Right cardiac atrium (tissue), 5 donors: ENCODE measurements at regions not wholly inside any gene's neighbourhood (a gene's known extent, or its start where the extent isn't known, plus 50 kb on each side); places are given as distances from the start of the nearest gene placed in this dataset.
A peak's percentile ranks its signal among the peaks of the same experiment; 100 is the strongest.

Experiments
- ATAC-seq, 2 donors: fragments of 200-7000 bp; cut with Tn5 transposase; one replicate each; pipeline versions ENCODE4 v1.8.0 to v1.9.1; 2020; ENCODE audit warnings: moderate library complexity in 2 of 2, mild to moderate bottlenecking in 1 of 2
- DNase-seq, 3 donors: peaks; one replicate each; pipeline ENCODE4 v3.0.0-alpha.2; 2020
- H3K27ac ChIP-seq: one replicate; pipeline ENCODE4 v1.5.1; 2013; ENCODE audit warnings: mild to moderate bottlenecking, low read length, control low read depth, moderate library complexity
- H3K27me3 ChIP-seq: one replicate; pipeline ENCODE4 v1.6.1; 2013; ENCODE audit not compliant: control insufficient read depth, insufficient read depth
- H3K4me1 ChIP-seq: one replicate; pipeline ENCODE4 v1.6.1; 2013; ENCODE audit warnings: low read length; ENCODE audit not compliant: control insufficient read depth, insufficient read depth
- H3K4me3 ChIP-seq: one replicate; pipeline ENCODE4 v1.5.1; 2013; ENCODE audit warnings: low read length, control low read depth
- H3K9me3 ChIP-seq: one replicate; pipeline ENCODE4 v1.6.1; 2013; ENCODE audit warnings: low read length; ENCODE audit not compliant: control insufficient read depth
- WGBS: extraction: QIAGEN DNeasy Blood & Tissue Kit; methylation state at CpG from one replicate; pipeline ENCODE4 v1.1.7; 2013; 5-methylcytosine and 5-hydroxymethylcytosine counted together
- intact Hi-C, 4 donors: fragments of 100-400 bp; cut with DNase I; formaldehyde crosslinking; loops; one replicate each; pipeline versions ENCODE4 v1.11.0 to v1.14.0; 2022 to 2023
- donor health status: healthy with polysubstance abuse.
- donor health status: DM: no; HTN: yes; CAD: no.
- donor health status: DM: no; HTN: no; CAD: no.
- donor health status: DM: no; HTN: yes; CAD: no; lungs with severe emphysema.
- donor health status: DM: yes; HTN: yes; CAD: no.

- ATAC-seq (peak in 1 of 2 donors; percentile 30), DNase-seq (no peak)
- Histone ChIP-seq H3K4me1 (no peaks in the 10 kb centered on the region), H3K27me3 (no peaks in the 10 kb centered on the region), H3K27ac (no peak overlapping the region), H3K9me3 (no peaks in the 10 kb centered on the region), H3K4me3 (no peak overlapping the region)
- intact Hi-C loops = no loop called here
- 77% methylated on average over 3 of the region's 3 CpGs for WGBS
These were observed 328.8 kb downstream of the PRELID2 start for GRCh38 chr5:145506185-145506850.

GRCh38 chr5:145502906-145503305 lies 332.2 kb downstream of the PRELID2 start:
- ATAC-seq = no peak
- WGBS = 79% methylated on average over 1 of the region's 1 CpG

GRCh38 chr5:145500710-145501109 lies 334.4 kb downstream of the PRELID2 start:
- intact Hi-C loops = no loop called here
- Histone ChIP-seq H3K27me3 (no peaks in the 10 kb centered on the region), H3K4me1 (no peaks in the 10 kb centered on the region), H3K27ac (no peak overlapping the region), H3K9me3 (no peaks in the 10 kb centered on the region), H3K4me3 (no peak overlapping the region)
- WGBS = 94% methylated on average over 4 of the region's 4 CpGs
- DNase-seq (no peak), ATAC-seq (no peak)

More at GRCh38 chr5:145502906-145503305, 332.2 kb downstream of the PRELID2 start:
- no peaks in the 10 kb centered on the region for H3K27me3 ChIP-seq
- no peaks in the 10 kb centered on the region for H3K9me3 ChIP-seq
- no peak overlapping the region for H3K27ac ChIP-seq
- no peak overlapping the region for H3K4me3 ChIP-seq
- H3K4me1 ChIP-seq = no peaks in the 10 kb centered on the region
- intact Hi-C loops = no loop called here
- DNase-seq = no peak

- intact Hi-C loops = no loop called here
- ATAC-seq = no peak
- H3K27ac ChIP-seq = no peak overlapping the region
- no peaks in the 10 kb centered on the region for H3K4me1 ChIP-seq
- 42% methylated on average over 4 of the region's 4 CpGs for WGBS
- DNase-seq = no peak
- no peaks in the 10 kb centered on the region for H3K27me3 ChIP-seq
- no peaks in the 10 kb centered on the region for H3K9me3 ChIP-seq
- H3K4me3 ChIP-seq = no peak overlapping the region
These were observed 335.7 kb downstream of the PRELID2 start for GRCh38 chr5:145499483-145499882.

DNA sequence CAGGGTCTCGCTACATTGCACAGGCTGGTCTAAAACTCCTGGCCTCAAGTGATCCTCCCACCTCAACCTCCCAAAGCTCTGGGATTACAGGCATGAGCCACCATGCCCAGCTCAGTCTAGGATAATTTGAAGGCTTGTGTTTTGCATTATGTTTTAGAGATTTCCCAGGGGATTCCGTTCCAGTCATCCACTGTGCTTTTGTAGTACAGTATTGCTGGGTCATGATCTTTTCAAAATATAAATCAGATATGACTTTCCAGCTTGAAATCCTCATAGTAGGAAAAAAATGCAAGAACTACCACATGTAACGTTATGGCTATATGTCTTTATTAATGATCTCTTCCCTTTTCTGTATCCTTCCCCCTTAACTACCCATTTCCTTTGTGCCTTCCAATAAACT lies 338.1 kb downstream of the PRELID2 start:
- WGBS = 83% methylated on average over 3 of the region's 3 CpGs
- DNase-seq (no peak), ATAC-seq (no peak)
- no peaks in the 10 kb centered on the region for H3K9me3 ChIP-seq
- no peak overlapping the region for H3K27ac ChIP-seq
- no peaks in the 10 kb centered on the region for H3K4me1 ChIP-seq
- intact Hi-C loops = no loop called here
- H3K27me3 ChIP-seq = no peaks in the 10 kb centered on the region
- no peak overlapping the region for H3K4me3 ChIP-seq

DNA sequence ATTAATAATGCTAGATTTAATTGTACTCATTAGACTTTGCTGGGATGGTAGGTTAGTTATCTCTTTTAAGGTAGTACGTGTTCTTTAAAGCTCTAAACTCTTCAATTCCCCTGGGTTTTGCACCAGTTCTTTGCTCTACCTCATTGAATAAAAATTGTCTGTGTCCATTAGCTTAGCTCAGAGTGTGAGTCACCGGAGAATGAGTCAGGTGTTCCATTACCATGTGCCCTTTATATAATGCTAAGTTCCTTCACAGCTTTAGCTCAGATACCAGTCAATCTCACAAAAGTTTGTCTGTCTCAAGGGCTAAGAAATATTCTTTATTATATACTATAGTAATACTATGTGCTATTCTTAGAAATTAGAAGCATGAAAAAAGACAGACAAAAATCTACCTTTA lies 339.4 kb downstream of the PRELID2 start:
- DNase-seq (no peak), ATAC-seq (peak in 1 of 2 donors; percentile 58)
- Histone ChIP-seq H3K27ac (no peak overlapping the region), H3K27me3 (no peaks in the 10 kb centered on the region), H3K4me3 (no peak overlapping the region), H3K4me1 (no peaks in the 10 kb centered on the region), H3K9me3 (no peaks in the 10 kb centered on the region)
- intact Hi-C loops = no loop called here
- WGBS = 73% methylated on average over 2 of the region's 2 CpGs

- H3K4me1 ChIP-seq = no peaks in the 10 kb centered on the region
- DNase-seq (no peak), ATAC-seq (no peak)
- H3K4me3 ChIP-seq = no peak overlapping the region
- H3K27me3 ChIP-seq = no peaks in the 10 kb centered on the region
- WGBS = 56% methylated on average over 1 of the region's 1 CpG
- intact Hi-C loops = no loop called here
- no peaks in the 10 kb centered on the region for H3K9me3 ChIP-seq
- H3K27ac ChIP-seq = no peak overlapping the region
These were observed 339.9 kb downstream of the PRELID2 start for GRCh38 chr5:145495196-145495595.

GRCh38 chr5:145493435-145493834 lies 341.7 kb downstream of the PRELID2 start:
- no peak overlapping the region for H3K4me3 ChIP-seq
- intact Hi-C loops = no loop called here
- no peak for ATAC-seq
- H3K27ac ChIP-seq = no peak overlapping the region
- H3K4me1 ChIP-seq = no peaks in the 10 kb centered on the region
- no peak for DNase-seq
- H3K27me3 ChIP-seq = no peaks in the 10 kb centered on the region
- WGBS = 84% methylated on average over 3 of the region's 3 CpGs
- no peaks in the 10 kb centered on the region for H3K9me3 ChIP-seq

DNA sequence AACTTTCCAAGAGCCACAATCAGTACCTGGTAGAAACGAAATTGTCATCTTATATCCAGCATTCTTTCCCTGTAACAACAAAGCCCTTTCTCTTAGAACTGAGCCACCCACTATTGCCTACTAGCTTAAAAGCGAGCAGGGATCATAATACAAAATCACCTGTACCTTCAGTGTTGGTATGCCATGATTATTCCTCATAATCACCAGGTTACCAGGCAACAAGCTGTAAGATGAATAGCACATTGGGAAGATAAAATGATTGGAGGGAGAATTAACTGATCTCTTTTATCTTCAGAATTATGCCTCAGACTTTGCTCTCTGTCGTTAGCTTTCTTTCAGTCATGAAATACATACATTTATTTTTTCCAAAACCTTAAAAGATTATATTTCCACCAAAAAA lies 345.6 kb downstream of the PRELID2 start:
- no peaks in the 10 kb centered on the region for H3K4me1 ChIP-seq

GRCh38 chr5:145484158-145484557 lies 351.0 kb downstream of the PRELID2 start:
- H3K9me3 ChIP-seq = no peaks in the 10 kb centered on the region

More for the DNA sequence above, 345.6 kb downstream of the PRELID2 start:
- intact Hi-C loops = no loop called here
- no peak for ATAC-seq
- H3K4me3 ChIP-seq = no peak overlapping the region
- no peak overlapping the region for H3K27ac ChIP-seq
- DNase-seq = no peak
- WGBS = 77% methylated on average over 3 of the region's 3 CpGs
- no peaks in the 10 kb centered on the region for H3K9me3 ChIP-seq
- H3K27me3 ChIP-seq = no peaks in the 10 kb centered on the region

DNA sequence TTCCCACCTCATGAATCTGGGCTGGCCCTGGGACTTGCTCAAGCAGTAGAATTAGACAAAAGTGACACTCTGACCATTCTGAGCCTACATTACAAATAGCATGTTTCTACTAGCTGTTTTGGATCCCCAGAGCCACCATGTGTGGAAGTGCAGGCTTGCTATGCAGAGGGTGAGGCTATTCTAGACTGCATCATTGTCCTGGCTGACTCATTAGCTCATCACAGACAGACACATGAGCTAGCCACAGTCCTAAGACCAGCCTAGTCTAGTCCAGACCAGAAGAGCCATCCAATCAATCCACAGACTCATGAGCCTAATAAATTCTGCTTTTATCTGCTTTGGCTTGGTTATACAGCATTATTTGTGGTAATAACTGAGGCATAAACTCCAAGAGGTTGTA lies 351.9 kb downstream of the PRELID2 start:
- intact Hi-C loops = no loop called here
- no peaks in the 10 kb centered on the region for H3K27me3 ChIP-seq
- no peak overlapping the region for H3K27ac ChIP-seq
- no peaks in the 10 kb centered on the region for H3K9me3 ChIP-seq
- DNase-seq = no peak
- no peaks in the 10 kb centered on the region for H3K4me1 ChIP-seq
- no peak for ATAC-seq
- no peak overlapping the region for H3K4me3 ChIP-seq

More at GRCh38 chr5:145484158-145484557, 351.0 kb downstream of the PRELID2 start:
- H3K27me3 ChIP-seq = no peaks in the 10 kb centered on the region
- WGBS = 93% methylated on average over 1 of the region's 1 CpG
- H3K4me1 ChIP-seq = no peaks in the 10 kb centered on the region
- H3K27ac ChIP-seq = no peak overlapping the region
- H3K4me3 ChIP-seq = no peak overlapping the region
- intact Hi-C loops = no loop called here
- no peak for ATAC-seq
- DNase-seq = no peak

GRCh38 chr5:145479857-145480256 lies 355.3 kb downstream of the PRELID2 start:
- H3K4me1 ChIP-seq = no peaks in the 10 kb centered on the region
- WGBS = 90% methylated on average over 1 of the region's 1 CpG
- H3K9me3 ChIP-seq = no peaks in the 10 kb centered on the region
- no peak overlapping the region for H3K4me3 ChIP-seq
- no peak overlapping the region for H3K27ac ChIP-seq
- H3K27me3 ChIP-seq = no peaks in the 10 kb centered on the region
- no peak for DNase-seq
- ATAC-seq = no peak
- intact Hi-C loops = no loop called here
